A172 (cell line): ENCODE measurements at regions not wholly inside any gene's neighbourhood (a gene's known extent, or its start where the extent isn't known, plus 50 kb on each side); places are given as distances from the start of the nearest gene placed in this dataset.
"Not testable (repeated sequence)": the region's sequence is repeated elsewhere in the genome, so short reads cannot be mapped to it uniquely, and the experiment has no call there.

ENCODE experiments used
- DNase-seq: peaks from one replicate; pipeline ENCODE4 v3.0.0-alpha.2; 2015; ENCODE audit warnings: low spot score

DNA sequence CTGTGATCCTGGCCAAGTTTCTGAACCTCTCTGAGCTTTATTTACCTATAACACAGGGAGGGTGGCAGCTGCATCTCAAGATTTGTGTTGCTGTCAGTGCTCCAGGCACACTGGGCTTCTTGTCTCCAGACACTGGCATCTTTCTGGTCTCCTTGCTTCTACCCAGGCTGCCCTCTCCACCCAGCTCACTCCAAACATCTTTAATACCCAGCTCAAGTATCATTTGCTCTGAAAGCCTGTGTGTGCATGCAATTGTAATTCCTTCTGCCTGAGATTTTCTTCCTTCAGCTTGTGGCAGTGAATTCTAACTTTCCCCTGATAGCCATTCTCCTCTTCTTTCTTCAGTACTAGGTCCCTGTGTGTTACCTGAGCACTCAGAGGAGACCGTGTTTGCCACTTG, 50.7 kb upstream of the USP7 start:
- DNase-seq: no peak

DNA sequence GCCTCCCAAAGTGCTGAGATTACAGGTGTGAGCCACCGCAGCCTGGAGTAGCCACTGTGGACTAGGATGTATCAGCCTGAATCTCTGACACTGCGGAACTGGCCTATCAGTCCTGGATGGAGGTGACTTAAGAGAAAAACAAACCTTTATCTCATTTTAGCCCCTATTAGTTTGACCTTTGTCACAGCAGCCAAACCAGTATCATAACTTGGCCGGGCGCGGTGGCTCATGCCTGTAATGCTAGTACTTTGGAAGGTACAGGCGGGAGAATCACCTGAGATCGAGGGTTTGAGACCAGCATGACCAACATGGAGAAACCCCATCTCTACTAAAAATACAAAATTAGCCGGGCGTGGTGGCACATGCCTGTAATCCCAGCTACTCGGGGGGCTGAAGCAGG, 51.8 kb upstream of the USP7 start:
- DNase-seq: no peak

DNA sequence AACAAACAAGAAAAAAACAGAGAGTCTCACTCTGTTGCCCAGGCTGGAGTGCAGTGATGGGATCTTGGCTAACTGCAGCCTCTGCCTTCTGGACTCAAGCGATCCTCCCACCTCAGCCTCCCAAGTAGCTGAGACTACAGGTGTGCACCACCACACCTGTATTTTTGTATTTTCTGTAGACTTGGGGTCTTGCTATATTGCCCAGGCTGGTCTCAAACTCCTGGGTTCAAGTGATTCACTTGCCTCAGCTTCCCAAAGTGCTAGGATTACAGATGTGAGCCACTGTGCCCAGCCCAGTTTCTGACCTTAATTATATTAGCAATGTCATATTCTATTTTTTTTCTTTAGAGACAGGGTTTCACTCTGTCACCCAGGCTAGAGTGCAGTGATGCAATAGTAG, 52.3 kb upstream of the USP7 start:
- not testable (repeated sequence) for DNase-seq

DNA sequence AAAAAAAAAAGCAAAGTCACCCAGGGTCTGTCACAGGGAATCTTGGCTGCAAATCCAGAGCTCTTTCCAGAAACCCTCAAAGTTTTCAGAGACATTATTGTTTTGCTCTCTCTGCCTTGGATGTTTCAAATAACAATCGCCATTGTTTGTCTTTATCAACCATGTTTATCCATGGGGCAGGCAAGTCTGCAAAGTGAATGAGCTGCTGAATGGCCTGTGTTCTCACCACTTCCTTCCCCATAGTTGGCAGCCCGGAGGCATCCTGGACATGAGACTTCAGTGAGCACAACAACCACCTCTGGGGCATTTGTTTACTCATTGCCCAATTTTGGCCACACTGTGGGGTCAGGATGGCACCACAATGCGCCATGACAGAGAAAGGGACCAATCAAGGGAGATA, 53.1 kb upstream of the USP7 start:
- DNase-seq: no peak

DNA sequence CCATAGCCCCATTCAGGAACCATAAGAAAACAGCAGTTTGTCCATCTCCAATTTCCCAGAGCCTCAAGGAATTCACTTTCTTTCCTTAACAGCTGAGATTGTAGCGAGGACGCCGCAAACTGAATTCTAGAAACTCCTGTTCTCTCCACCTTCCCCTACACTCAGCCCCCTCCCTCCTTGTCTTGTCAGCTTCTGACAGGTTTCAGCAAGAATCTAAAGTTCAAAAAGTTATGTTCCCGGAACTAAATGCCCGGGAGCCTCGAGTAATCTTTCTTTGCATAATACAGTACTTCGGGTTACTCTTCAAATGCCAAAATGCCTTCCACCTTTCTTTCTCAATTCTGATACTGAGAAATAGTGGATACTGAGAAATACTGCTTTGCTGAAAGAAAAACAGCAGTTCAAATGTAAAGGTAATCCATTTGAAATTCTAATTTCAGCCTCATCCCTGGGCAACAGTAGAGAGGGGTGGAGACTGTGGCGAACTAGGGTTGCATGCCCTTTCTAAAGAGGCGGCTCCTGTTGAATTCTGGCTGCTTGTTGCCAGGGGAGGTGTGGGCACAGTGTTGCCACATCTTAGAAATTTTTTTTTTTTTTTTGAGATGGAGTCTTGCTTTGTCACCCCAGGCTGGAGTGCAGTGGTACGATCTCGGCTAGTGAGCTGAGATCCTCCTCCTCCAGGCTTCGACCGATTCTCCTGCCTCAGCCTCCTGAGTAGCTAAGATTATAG, 63.5 kb upstream of the USP7 start:
- DNase-seq: no peak

DNA sequence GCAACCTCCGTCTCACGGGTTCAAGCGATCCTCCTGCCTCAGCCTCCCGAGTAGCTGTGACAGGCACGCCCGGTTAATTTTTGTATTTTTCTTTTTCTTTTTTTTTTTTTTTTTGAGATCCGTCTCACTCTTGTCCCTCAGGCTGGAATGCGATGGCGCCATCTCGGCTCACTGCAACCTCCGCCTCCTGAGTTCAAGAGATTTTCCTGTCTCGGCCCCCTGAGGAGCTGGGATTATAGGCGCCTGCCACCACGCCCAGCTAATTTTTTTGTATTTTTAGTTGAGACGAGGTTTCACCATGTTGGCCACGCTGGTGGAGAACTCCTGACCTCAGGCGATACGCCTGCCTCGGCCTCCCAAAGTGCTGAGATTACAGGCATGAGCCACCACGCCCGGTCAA, 63.0 kb upstream of the HAPSTR1 start:
- not testable (repeated sequence) for DNase-seq

DNA sequence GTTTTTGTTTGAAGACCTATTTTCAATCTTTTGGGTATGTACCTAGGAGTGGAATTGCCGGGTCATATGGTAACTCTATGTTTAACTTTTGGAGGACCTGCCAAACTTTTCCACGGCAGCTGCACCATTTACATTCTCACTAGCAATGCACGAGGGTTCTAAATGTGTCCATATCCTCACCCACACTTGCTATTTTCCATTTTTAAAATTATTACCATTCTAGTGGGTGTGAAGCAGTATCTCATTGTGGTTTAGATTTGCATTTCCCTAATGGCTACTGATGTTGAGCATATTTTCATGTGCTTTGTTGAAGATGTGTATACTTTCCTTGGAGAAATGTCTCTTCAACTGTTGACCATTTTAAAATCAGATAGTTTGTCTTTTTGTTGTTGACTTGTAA, 60.3 kb upstream of the HAPSTR1 start:
- DNase-seq: no peak

DNA sequence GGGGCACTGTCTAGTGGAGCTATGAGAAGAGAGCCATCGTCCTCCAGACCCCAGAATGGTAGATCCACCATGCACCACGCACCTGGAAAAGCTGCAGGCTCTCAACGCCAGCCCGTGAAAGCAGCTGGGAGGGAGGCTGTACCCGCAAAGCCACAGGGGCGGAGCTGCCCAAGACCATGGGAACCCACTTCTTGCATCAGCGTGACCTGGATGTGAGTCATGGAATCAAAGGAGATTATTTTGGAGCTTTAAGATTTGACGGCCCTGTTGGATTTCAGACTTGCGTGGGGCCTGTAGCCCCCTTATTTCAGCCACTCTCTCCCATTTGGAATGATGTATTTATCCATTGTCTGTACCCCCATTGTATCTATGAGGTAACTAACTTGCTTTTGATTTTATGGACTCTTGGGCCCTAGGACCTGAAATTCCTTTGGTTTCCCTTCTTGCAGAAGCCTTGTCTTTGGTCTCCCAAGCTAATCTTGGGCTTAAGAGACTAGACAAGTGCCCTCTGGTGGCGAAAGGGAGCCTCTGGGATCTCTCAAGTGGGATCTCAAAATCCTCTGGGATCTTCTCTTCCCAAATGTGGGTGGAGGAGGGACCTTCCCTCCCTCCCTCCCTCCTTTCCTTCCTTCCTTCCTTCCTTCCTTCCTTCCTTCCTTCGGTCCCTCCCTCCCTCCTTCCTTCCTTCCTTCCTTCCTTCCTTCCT, 58.2 kb upstream of the HAPSTR1 start:
- peak; percentile 81 for DNase-seq

DNA sequence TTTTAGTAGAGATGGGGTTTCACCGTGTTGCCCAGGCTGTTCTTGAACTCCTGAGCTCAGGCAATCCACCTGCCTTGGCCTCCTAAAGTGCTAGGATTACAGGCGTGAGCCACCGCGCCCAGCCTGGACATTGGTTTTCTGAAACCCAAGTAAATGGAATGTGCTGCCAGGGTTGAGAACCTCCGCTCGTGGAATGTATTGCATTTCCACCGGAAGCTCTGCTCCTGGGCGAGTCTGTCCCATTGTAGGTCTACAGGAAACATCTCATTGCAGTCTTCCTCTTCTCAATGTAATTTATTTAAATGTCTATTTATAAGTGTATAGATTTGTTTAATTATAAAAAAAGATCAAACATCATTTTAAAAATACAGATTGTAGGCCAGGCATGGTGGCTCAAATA, 57.4 kb upstream of the HAPSTR1 start:
- DNase-seq: no peak

DNA sequence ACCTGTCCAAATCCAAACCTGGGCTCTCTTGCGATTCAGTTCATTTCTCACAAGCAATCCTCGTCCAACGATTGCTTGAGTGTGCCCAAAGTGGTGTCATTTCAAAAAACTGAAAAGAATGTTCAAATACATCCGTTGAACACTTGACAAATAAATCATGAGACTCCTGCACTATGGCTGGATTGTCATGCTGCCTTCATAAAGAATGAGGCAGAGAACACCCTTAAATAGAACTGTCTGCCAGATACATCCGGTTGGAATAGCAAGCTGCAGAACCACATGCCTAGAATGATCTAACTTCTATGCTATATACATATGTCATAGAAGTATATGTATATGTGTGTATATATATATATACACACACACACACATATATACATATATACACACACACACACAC, 55.4 kb upstream of the HAPSTR1 start:
- DNase-seq: no peak

DNA sequence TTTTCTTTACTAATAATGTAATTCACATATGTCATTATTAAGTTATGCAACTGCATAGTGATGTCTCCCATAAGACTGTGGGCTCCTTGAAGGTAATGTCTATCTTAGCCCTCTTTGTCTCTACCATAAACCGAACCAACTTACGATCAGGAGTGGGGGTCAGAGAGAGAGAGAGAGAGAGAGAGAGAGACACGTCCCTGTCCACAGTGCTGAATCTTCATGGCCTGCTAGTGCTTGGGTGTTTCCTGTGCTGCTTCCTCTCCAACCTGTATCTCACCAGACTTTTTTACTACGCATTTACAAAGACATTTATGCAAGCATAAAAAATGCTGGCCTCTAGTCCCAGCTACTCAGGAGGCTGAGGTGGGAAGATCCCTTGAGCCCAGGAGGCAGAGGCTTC, 52.2 kb upstream of the HAPSTR1 start:
- DNase-seq: peak; percentile 55

DNA sequence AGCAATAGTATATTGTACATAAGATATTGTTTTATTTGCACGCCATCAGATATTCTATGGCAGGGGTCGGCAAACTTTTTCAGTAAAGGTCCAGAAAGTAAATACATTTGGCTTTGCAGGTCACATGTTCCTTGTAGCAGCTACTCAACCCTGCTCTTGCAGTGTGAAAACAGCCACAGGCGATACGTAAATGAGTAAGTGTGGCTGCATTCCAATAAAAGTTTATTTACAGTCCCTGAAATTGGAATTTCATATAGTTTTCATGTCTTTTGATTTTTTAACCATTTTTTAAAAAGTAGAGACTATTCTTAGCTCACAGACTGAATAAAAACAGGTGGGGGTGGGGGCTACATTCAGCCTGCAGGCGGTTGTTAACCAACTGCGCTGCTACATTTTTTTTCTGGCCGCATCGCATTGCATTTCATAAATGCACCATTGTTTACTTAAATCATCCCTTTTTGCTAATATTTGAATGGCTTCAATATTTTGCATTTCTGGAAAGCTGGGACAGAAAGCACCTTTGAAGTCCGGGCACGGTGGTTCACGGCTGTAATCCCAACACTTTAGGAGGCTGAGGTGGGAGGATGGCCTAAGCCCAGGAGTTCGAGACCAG, 50.5 kb upstream of the HAPSTR1 start:
- no peak for DNase-seq
